Muscle layer of colon (tissue), 2 donors: ENCODE measurements at regions not wholly inside any gene's neighbourhood (a gene's known extent, or its start where the extent isn't known, plus 50 kb on each side); places are given as distances from the start of the nearest gene placed in this dataset.

Source experiments
- H3K27ac ChIP-seq: one replicate; pipeline ENCODE4 v1.7.0; 2013; ENCODE audit warnings: low read depth, mild to moderate bottlenecking, low read length, moderate library complexity
- H3K27me3 ChIP-seq, 2 donors: one replicate each; pipeline ENCODE4 v1.7.0; 2013; ENCODE audit warnings: low read length in 2 of 2, mild to moderate bottlenecking in 2 of 2; ENCODE audit not compliant: insufficient read depth in 2 of 2, control insufficient read depth in 1 of 2
- H3K36me3 ChIP-seq: one replicate; pipeline ENCODE4 v1.7.0; 2013; ENCODE audit warnings: mild to moderate bottlenecking, low read length; ENCODE audit not compliant: insufficient read depth
- H3K4me1 ChIP-seq: one replicate; pipeline ENCODE4 v1.7.0; 2013; ENCODE audit warnings: mild to moderate bottlenecking, low read length; ENCODE audit not compliant: insufficient read depth
- H3K4me3 ChIP-seq, 2 donors: one replicate each; pipeline ENCODE4 v1.7.0; 2013; ENCODE audit warnings: low read length in 2 of 2, low read depth in 1 of 2, mild to moderate bottlenecking in 1 of 2, moderate library complexity in 1 of 2
- H3K9ac ChIP-seq: one replicate; pipeline ENCODE4 v1.7.0; 2013; ENCODE audit warnings: low read length
- H3K9me3 ChIP-seq: one replicate; pipeline ENCODE4 v1.7.0; 2013; ENCODE audit warnings: mild to moderate bottlenecking, low read length
- donor health status: abdominal sarcoma.
- donor health status: Adenocarcinoma of cecum.

- H3K9ac ChIP-seq: no peak overlapping the region
- H3K36me3 ChIP-seq: no peaks in the 10 kb centered on the region
- no peaks in the 10 kb centered on the region for H3K4me1 ChIP-seq
- no peaks in the 10 kb centered on the region for H3K27me3 ChIP-seq
- H3K9me3 ChIP-seq: no peaks in the 10 kb centered on the region
- no peak overlapping the region for H3K4me3 ChIP-seq
- H3K27ac ChIP-seq: no peak overlapping the region
Observed at GRCh38 chr18:55839343-55839742, 251.4 kb upstream of the TCF4 start.

GRCh38 chr18:55838841-55839240, 250.8 kb upstream of the TCF4 start:
- no peak overlapping the region for H3K27ac ChIP-seq
- no peaks in the 10 kb centered on the region for H3K4me1 ChIP-seq
- H3K9me3 ChIP-seq: no peaks in the 10 kb centered on the region
- H3K36me3 ChIP-seq: no peaks in the 10 kb centered on the region
- no peak overlapping the region for H3K9ac ChIP-seq
- no peaks in the 10 kb centered on the region for H3K27me3 ChIP-seq
- no peak overlapping the region for H3K4me3 ChIP-seq

GRCh38 chr18:55838319-55838718, 250.3 kb upstream of the TCF4 start:
- H3K9ac ChIP-seq: no peak overlapping the region
- no peaks in the 10 kb centered on the region for H3K4me1 ChIP-seq
- H3K4me3 ChIP-seq: no peak overlapping the region
- no peaks in the 10 kb centered on the region for H3K36me3 ChIP-seq
- H3K27ac ChIP-seq: no peak overlapping the region
- H3K9me3 ChIP-seq: no peaks in the 10 kb centered on the region
- no peaks in the 10 kb centered on the region for H3K27me3 ChIP-seq

- no peaks in the 10 kb centered on the region for H3K4me1 ChIP-seq
- no peak overlapping the region for H3K9ac ChIP-seq
- H3K9me3 ChIP-seq: no peaks in the 10 kb centered on the region
- H3K36me3 ChIP-seq: no peaks in the 10 kb centered on the region
- H3K27me3 ChIP-seq: no peaks in the 10 kb centered on the region
- H3K4me3 ChIP-seq: no peak overlapping the region
- H3K27ac ChIP-seq: no peak overlapping the region
Observed at GRCh38 chr18:55833543-55833942, 245.6 kb upstream of the TCF4 start.

GRCh38 chr18:55830544-55830943, 242.6 kb upstream of the TCF4 start:
- Histone ChIP-seq H3K27me3 (no peaks in the 10 kb centered on the region), H3K27ac (no peak overlapping the region), H3K36me3 (no peaks in the 10 kb centered on the region), H3K4me1 (no peaks in the 10 kb centered on the region), H3K9ac (no peak overlapping the region), H3K9me3 (no peaks in the 10 kb centered on the region), H3K4me3 (no peak overlapping the region)

- Histone ChIP-seq H3K4me3 (no peak overlapping the region), H3K36me3 (no peaks in the 10 kb centered on the region), H3K9ac (no peak overlapping the region), H3K27ac (no peak overlapping the region), H3K27me3 (no peaks in the 10 kb centered on the region), H3K4me1 (no peaks in the 10 kb centered on the region), H3K9me3 (peaks cover 4% of the 10 kb centered on the region)
Observed at GRCh38 chr18:55821219-55821618, 233.2 kb upstream of the TCF4 start.

- Histone ChIP-seq H3K4me3 (no peak overlapping the region), H3K9me3 (no peaks in the 10 kb centered on the region), H3K27me3 (no peaks in the 10 kb centered on the region), H3K27ac (no peak overlapping the region), H3K9ac (no peak overlapping the region), H3K36me3 (no peaks in the 10 kb centered on the region), H3K4me1 (no peaks in the 10 kb centered on the region)
Observed at GRCh38 chr18:55819448-55819847, 231.5 kb upstream of the TCF4 start.

- H3K4me1 ChIP-seq: no peaks in the 10 kb centered on the region
Observed at GRCh38 chr18:55818284-55818683, 230.3 kb upstream of the TCF4 start.

GRCh38 chr18:55811925-55812324, 223.9 kb upstream of the TCF4 start:
- Histone ChIP-seq H3K4me3 (no peak overlapping the region), H3K4me1 (no peaks in the 10 kb centered on the region), H3K27ac (no peak overlapping the region), H3K36me3 (no peaks in the 10 kb centered on the region), H3K27me3 (no peaks in the 10 kb centered on the region), H3K9me3 (no peaks in the 10 kb centered on the region), H3K9ac (no peak overlapping the region)

More at GRCh38 chr18:55818284-55818683, 230.3 kb upstream of the TCF4 start:
- no peak overlapping the region for H3K4me3 ChIP-seq
- H3K9me3 ChIP-seq: no peaks in the 10 kb centered on the region
- H3K9ac ChIP-seq: no peak overlapping the region
- no peaks in the 10 kb centered on the region for H3K36me3 ChIP-seq
- no peak overlapping the region for H3K27ac ChIP-seq
- no peaks in the 10 kb centered on the region for H3K27me3 ChIP-seq

GRCh38 chr18:55805666-55806065, 217.7 kb upstream of the TCF4 start:
- H3K4me3 ChIP-seq: no peak overlapping the region
- no peaks in the 10 kb centered on the region for H3K9me3 ChIP-seq
- no peak overlapping the region for H3K9ac ChIP-seq
- no peaks in the 10 kb centered on the region for H3K27me3 ChIP-seq
- no peaks in the 10 kb centered on the region for H3K4me1 ChIP-seq
- no peaks in the 10 kb centered on the region for H3K36me3 ChIP-seq
- H3K27ac ChIP-seq: no peak overlapping the region

- Histone ChIP-seq H3K27ac (no peak overlapping the region), H3K9ac (no peak overlapping the region), H3K27me3 (no peaks in the 10 kb centered on the region), H3K4me3 (peak overlapping the region in 1 of 2 donors; percentile 24), H3K36me3 (no peaks in the 10 kb centered on the region), H3K9me3 (no peaks in the 10 kb centered on the region), H3K4me1 (peaks cover 5% of the 10 kb centered on the region)
Observed at GRCh38 chr18:55795101-55795669, 207.2 kb upstream of the TCF4 start.

- Histone ChIP-seq H3K4me1 (peaks cover 5% of the 10 kb centered on the region), H3K36me3 (no peaks in the 10 kb centered on the region), H3K27me3 (no peaks in the 10 kb centered on the region), H3K4me3 (peak overlapping the region in 1 of 2 donors; percentile 24), H3K9me3 (no peaks in the 10 kb centered on the region), H3K9ac (no peak overlapping the region), H3K27ac (no peak overlapping the region)
Observed at GRCh38 chr18:55794288-55795052, 206.5 kb upstream of the TCF4 start.
